ENCODE measurements at regions not wholly inside any gene's neighbourhood (a gene's known extent, or its start where the extent isn't known, plus 50 kb on each side); places are given as distances from the start of the nearest gene placed in this dataset.

DNA sequence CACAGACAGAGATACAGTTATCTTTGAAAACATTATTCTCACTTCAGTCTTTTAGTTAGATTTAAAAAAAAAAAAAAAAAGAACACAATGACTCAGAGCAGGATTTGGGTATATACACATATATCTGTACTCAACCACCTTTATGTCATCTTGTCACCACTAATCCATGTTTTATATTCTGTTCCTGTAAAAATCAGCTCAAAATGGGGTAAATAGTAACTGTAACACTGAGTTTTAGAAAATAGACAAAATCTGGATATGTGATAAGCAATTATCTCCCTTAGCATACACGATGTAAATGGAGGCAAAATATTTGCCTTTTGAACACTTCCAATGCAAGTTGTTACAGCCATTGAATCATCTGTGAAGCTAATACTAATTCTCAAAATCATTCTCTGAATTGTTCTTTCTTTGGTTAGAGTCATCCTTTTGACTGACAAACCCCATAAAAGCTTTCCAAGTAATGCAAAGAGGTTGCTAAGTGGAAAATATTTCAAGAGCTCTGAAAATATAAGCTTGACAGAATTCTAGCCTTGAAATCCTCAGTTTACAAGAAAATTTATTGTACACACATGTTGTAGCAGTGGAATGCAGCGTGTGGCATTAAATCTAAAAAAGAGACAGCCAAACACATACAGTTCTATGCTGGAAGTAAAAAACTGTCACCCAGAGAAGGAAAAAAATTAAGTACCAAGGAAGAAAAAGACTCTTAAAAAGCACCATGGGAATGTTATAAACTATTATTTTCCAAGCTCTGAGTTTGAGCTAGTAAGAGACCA lies 502.2 kb upstream of the PHF14 start:
- TF ChIP-seq, protein P1, sequence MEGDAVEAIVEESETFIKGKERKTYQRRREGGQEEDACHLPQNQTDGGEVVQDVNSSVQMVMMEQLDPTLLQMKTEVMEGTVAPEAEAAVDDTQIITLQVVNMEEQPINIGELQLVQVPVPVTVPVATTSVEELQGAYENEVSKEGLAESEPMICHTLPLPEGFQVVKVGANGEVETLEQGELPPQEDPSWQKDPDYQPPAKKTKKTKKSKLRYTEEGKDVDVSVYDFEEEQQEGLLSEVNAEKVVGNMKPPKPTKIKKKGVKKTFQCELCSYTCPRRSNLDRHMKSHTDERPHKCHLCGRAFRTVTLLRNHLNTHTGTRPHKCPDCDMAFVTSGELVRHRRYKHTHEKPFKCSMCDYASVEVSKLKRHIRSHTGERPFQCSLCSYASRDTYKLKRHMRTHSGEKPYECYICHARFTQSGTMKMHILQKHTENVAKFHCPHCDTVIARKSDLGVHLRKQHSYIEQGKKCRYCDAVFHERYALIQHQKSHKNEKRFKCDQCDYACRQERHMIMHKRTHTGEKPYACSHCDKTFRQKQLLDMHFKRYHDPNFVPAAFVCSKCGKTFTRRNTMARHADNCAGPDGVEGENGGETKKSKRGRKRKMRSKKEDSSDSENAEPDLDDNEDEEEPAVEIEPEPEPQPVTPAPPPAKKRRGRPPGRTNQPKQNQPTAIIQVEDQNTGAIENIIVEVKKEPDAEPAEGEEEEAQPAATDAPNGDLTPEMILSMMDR (IDR thresholded peaks at IDR 0.05; ENCODE audit: insufficient read depth, low read length, poor library complexity, severe bottlenecking): no peak
- TF ChIP-seq EZH2phosphoT487 (conservative IDR thresholded peaks at IDR 0.05; ENCODE audit: low read length): no peak
- H3K36me3 ChIP-seq (ENCODE audit: low read length): no peaks in the 10 kb centered on the region
- no peak overlapping the region for H3K4me2 ChIP-seq (ENCODE audit: low read depth, low read length, poor library complexity, severe bottlenecking)
- H3K9me2 ChIP-seq (replicated peaks; ENCODE audit: insufficient read depth, low read length): no peaks in the 10 kb centered on the region
- H4K20me1 ChIP-seq (ENCODE audit: low read depth, low read length): no peaks in the 10 kb centered on the region
- H3K27ac ChIP-seq (ENCODE audit: low read depth, low read length): no peak overlapping the region
- no peak overlapping the region for H3K4me3 ChIP-seq (ENCODE audit: insufficient read depth, low read length, poor library complexity, severe bottlenecking)
- no peaks in the 10 kb centered on the region for H3K79me2 ChIP-seq (ENCODE audit: insufficient read depth, low read length)
- H3K27me3 ChIP-seq (ENCODE audit: low read length): no peaks in the 10 kb centered on the region
- no peak overlapping the region for H3K9ac ChIP-seq (ENCODE audit: low read length)
- no peak overlapping the region for H2AFZ ChIP-seq (ENCODE audit: low read depth, low read length, severe bottlenecking)
- H3F3A ChIP-seq (ENCODE audit: insufficient read depth): no peaks in the 10 kb centered on the region
- H3K9me3 ChIP-seq (ENCODE audit: insufficient read depth, low read length): no peaks in the 10 kb centered on the region

DNA sequence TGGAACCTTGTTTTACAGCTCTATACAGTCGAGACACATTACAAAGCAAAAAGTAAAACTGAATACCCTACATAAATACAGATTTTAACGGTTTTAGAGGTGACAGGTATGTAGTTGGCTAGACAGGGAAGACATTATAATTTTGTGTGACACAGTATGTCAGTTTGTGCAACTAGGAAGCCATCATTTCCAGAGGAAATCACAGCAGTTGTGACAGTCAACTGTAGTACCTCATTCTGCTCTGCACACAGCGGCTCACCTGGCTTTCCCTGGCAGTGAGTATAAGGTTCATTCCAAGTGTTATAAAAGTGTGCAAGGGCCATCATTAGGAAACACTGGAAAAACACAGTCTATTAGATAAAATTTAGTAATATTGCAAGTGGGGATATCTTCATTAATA lies 501.6 kb upstream of the PHF14 start:
- Histone ChIP-seq H3K27ac (ENCODE audit: low read depth, low read length) (no peak overlapping the region), H3K79me2 (ENCODE audit: insufficient read depth, low read length) (no peaks in the 10 kb centered on the region), H3K4me3 (ENCODE audit: insufficient read depth, low read length, poor library complexity, severe bottlenecking) (no peak overlapping the region), H3K9me3 (ENCODE audit: insufficient read depth, low read length) (no peaks in the 10 kb centered on the region), H3K9me2 (replicated peaks; ENCODE audit: insufficient read depth, low read length) (no peaks in the 10 kb centered on the region), H3K36me3 (ENCODE audit: low read length) (no peaks in the 10 kb centered on the region), H3K4me2 (ENCODE audit: low read depth, low read length, poor library complexity, severe bottlenecking) (no peak overlapping the region), H2AFZ (ENCODE audit: low read depth, low read length, severe bottlenecking) (no peak overlapping the region), H3K27me3 (ENCODE audit: low read length) (no peaks in the 10 kb centered on the region), H4K20me1 (ENCODE audit: low read depth, low read length) (no peaks in the 10 kb centered on the region), H3F3A (ENCODE audit: insufficient read depth) (no peaks in the 10 kb centered on the region), H3K9ac (ENCODE audit: low read length) (no peak overlapping the region)
- TF ChIP-seq, protein P1 (IDR thresholded peaks at IDR 0.05; ENCODE audit: insufficient read depth, low read length, poor library complexity, severe bottlenecking): no peak
- TF ChIP-seq EZH2phosphoT487 (conservative IDR thresholded peaks at IDR 0.05; ENCODE audit: low read length): no peak

DNA sequence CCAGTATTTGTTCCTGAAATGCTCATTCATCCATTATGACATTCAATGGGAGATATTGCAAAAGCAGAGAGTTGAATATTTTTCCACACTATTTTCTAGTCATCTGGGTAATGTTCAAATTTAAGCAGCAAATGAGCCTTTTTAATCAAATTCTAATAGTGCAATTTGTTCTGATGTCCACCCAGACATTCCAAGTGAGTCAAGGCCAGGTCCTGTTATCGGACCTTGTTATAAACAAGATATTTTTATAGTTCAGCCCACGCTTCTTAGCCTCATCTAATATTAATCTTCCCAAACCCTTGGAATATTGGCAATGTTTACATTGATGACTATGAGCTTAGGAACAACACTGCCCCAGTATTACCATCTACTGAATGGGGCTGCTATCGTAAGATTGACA lies 500.1 kb upstream of the PHF14 start:
- H3K9ac ChIP-seq (ENCODE audit: low read length): no peak overlapping the region
- no peak overlapping the region for H2AFZ ChIP-seq (ENCODE audit: low read depth, low read length, severe bottlenecking)
- H3K36me3 ChIP-seq (ENCODE audit: low read length): no peaks in the 10 kb centered on the region
- no peak overlapping the region for H3K4me3 ChIP-seq (ENCODE audit: insufficient read depth, low read length, poor library complexity, severe bottlenecking)
- no peaks in the 10 kb centered on the region for H3K9me2 ChIP-seq (replicated peaks; ENCODE audit: insufficient read depth, low read length)
- no peaks in the 10 kb centered on the region for H3K9me3 ChIP-seq (ENCODE audit: insufficient read depth, low read length)
- TF ChIP-seq, protein P1 (IDR thresholded peaks at IDR 0.05; ENCODE audit: insufficient read depth, low read length, poor library complexity, severe bottlenecking): no peak
- no peak for TF ChIP-seq EZH2phosphoT487 (conservative IDR thresholded peaks at IDR 0.05; ENCODE audit: low read length)
- H4K20me1 ChIP-seq (ENCODE audit: low read depth, low read length): no peaks in the 10 kb centered on the region
- H3K4me2 ChIP-seq (ENCODE audit: low read depth, low read length, poor library complexity, severe bottlenecking): no peak overlapping the region
- no peaks in the 10 kb centered on the region for H3F3A ChIP-seq (ENCODE audit: insufficient read depth)
- no peak overlapping the region for H3K27ac ChIP-seq (ENCODE audit: low read depth, low read length)
- H3K27me3 ChIP-seq (ENCODE audit: low read length): no peaks in the 10 kb centered on the region
- H3K79me2 ChIP-seq (ENCODE audit: insufficient read depth, low read length): no peaks in the 10 kb centered on the region
